Neural progenitor cell (in vitro differentiated cells): ENCODE measurements at regions not wholly inside any gene's neighbourhood (a gene's known extent, or its start where the extent isn't known, plus 50 kb on each side); places are given as distances from the start of the nearest gene placed in this dataset.

Experiments used
- CTCF ChIP-seq: fragments of 200-600 bp; sonication (generic); IDR thresholded peaks from 2 replicates; pipeline ENCODE4 v1.5.1; 2017; ENCODE audit warnings: antibody characterized with exemption, mild to moderate bottlenecking
- EZH2 ChIP-seq: fragments of 200-600 bp; sonication (generic); IDR thresholded peaks from 2 replicates; pipeline ENCODE4 v1.6.1; 2017; ENCODE audit warnings: antibody characterized with exemption, mild to moderate bottlenecking, moderate library complexity

GRCh38 chr11:94717667-94718066 lies 50.5 kb upstream of the AMOTL1 start:
- TF ChIP-seq CTCF (no peak), EZH2 (no peak)
